ENCODE measurements at regions not wholly inside any gene's neighbourhood (a gene's known extent, or its start where the extent isn't known, plus 50 kb on each side); places are given as distances from the start of the nearest gene placed in this dataset.

GRCh38 chr9:74218385-74219063 is 278.6 kb upstream of the RORB start:
- DNase-seq: no peak

DNA sequence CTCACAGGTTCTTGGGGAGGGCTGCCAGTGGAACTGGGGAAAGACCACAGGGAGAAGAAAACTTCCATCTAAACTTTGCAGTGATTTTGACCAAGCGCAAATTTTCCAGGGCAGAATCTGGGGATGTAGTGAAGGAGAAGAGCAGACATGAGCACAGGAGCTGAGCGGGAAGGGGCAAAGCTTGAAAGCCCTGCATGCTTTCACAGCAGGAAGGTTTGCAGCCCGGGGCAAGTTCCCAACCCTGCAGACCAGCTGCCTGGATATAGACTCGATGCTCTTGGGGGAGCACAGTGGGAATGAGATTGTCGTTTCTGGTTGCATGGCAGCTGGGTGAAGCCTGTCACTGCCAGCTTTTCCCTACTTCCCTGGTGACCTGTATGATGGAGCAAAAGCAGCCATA is 276.8 kb upstream of the RORB start:
- no peak for DNase-seq

- DNase-seq: no peak
Measured at GRCh38 chr9:74236857-74237256, 260.3 kb upstream of the RORB start.

GRCh38 chr9:74245866-74246497 is 251.2 kb upstream of the RORB start:
- DNase-seq: no peak

- no peak for DNase-seq
Measured at GRCh38 chr9:74255489-74255984, 241.6 kb upstream of the RORB start.

DNA sequence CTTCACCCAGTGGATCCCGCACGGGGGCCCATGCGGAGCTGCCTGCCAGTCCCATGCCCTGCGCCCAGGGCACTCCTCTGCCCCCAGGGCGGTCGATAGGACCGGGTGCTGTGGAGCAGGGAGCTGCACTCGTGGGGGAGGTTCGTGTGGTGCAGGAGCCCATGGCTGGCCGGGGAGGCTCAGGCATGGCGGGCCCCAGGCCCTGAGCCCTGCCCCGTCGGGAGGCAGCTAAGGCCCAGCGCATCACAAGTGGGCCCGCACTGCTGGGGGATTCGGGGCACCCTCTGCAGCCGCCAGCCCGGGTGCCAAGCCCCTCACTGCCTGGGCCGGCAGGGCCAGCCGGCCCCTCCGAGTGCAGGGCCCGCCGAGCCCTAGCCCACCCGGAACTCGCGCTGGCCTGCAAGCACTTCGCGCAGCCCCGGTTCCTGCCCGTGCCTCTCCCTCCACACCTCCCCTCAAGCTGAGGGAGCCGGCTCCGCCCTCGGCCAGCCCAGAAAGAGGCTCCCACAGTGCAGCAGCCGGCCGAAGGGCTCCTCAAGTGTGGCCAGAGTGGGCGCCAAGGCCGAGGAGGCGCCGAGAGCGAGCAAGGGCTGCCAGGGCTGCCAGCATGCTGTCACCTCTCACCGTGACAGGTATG is 221.1 kb upstream of the RORB start:
- no peak for DNase-seq

DNA sequence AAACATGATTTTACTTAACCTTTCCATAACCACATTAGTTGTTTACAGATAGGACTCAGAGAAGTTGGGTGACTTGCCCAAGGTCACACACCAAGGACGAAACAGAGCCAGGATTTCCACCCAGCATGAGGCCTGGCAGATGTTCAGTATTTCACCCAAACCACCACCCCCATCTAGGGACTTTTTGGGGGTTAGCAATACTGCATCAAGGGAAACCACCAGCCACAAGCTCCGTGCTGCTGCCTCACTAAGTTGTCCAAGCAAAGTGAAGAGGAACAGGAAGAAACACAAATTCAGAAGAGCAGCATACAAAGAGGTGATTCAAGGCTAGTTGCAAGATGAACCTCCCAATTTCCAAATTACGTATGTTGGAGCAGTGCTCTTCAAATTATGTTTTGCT is 219.6 kb upstream of the RORB start:
- no peak for DNase-seq

- no peak for DNase-seq
Measured at GRCh38 chr9:74281674-74282073, 215.5 kb upstream of the RORB start.

DNA sequence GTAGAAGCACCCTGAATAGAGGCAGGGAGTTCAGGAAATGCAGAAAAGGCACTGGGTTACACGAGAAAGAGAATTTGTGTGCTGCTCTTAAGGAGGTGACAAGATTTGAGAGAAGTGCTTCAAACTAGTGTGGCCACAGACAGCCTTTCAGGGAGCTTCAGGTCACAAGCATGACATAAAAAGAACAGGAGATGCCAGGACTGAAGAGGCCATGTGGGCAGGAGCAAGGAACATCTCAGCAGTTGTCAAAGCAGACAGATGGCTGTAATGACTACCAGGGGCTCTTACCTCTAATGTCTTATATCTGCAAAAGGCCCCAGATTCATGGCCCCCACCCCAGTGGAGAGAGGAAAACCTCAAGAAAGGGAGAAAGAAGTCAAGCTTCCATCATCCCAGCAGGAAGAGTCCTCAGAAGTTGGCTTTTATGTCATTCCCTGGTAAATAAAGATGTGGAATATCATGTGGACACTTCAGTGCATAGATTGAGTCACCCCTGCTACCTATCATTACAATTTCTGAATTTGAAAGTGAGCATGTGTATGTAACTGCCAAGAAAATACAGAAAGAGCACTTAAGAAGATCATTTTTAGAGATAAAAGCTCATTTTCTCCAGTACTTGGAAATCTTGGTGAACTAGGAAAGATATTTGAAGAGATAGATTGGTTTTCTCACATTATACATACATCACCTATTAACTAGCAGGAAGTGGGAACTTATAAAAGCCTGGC is 214.4 kb upstream of the RORB start:
- no peak for DNase-seq

- DNase-seq: no peak
Measured at GRCh38 chr9:74284581-74285450, 212.3 kb upstream of the RORB start.

DNA sequence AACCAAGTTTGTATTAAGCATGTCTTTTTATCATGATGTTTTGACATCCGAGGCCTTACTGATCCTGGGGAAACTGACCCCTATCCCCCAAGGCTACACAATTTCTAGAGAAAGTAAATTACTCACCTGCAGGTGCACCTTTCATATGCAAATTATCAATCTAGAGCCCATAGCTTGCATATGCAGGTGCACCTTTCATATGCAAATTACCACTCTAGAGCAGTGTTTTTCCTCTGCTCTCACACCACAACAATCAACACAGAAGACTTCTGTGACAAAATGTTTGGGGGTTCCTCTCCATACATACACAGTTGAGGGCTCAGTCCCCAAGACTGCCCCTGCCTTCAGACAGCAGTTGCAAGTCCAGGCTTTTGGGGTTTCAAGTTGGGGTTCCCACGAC is 203.7 kb upstream of the RORB start:
- DNase-seq: no peak

DNA sequence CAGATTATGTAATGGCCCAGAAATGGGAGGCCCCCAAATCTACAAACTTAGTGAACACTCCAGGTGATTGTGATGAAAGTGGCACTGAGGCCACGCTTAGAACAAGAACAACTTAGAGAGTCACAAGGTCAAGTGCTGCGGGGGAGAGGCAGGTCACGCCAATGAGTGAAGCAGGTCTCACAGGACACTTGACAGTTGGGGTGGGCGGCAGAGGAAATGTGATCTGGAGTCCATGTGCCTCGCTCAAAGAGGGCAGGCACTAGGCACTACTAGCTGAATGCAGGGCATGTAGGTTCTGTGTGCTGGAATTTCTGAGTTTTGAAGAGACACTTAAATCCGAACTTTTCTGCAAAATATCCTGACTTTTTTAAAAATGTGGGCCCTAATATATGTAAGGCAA is 193.2 kb upstream of the RORB start:
- DNase-seq: no peak

- DNase-seq: no peak
Measured at GRCh38 chr9:74304598-74304997, 192.5 kb upstream of the RORB start.

DNA sequence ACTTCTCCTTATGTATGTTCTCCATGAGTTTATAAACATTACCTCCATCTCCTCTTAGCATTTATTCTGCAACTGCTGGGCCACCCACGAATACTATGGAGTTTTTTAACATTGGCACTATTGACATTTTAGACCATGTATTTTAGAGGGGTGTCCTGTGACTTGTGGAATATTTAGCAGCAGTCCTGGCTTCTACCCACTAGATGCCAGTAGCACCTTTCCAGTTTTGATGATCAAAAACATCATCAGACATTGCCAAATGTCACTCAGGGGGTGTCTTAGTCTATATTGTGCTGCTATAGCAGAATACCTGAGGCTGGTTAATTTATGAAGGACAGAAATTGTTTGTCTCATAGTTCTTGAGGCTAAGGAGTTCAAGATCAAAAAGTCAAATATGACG is 187.5 kb upstream of the RORB start:
- DNase-seq: no peak

- DNase-seq: no peak
Measured at GRCh38 chr9:74317235-74317634, 179.9 kb upstream of the RORB start.

DNA sequence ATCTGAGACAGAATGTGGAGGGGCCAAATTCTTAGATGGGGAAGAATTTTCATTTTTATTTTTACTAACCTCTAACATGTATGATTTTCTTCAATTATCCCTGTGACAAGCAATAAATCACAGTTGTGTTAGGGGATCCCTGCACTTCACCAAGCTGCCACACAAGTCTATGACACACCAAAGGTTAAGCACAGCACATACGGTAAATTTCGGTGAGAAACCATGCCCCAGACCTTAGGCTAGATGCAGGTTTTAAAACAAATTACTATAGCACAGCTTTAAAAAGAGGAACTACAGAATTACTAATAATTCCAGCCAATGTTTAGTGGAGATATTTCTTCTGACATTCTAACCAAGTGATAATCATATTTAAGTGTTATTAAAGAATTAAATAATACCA is 175.7 kb upstream of the RORB start:
- no peak for DNase-seq

GRCh38 chr9:74322661-74323314 is 174.3 kb upstream of the RORB start:
- DNase-seq: no peak

DNA sequence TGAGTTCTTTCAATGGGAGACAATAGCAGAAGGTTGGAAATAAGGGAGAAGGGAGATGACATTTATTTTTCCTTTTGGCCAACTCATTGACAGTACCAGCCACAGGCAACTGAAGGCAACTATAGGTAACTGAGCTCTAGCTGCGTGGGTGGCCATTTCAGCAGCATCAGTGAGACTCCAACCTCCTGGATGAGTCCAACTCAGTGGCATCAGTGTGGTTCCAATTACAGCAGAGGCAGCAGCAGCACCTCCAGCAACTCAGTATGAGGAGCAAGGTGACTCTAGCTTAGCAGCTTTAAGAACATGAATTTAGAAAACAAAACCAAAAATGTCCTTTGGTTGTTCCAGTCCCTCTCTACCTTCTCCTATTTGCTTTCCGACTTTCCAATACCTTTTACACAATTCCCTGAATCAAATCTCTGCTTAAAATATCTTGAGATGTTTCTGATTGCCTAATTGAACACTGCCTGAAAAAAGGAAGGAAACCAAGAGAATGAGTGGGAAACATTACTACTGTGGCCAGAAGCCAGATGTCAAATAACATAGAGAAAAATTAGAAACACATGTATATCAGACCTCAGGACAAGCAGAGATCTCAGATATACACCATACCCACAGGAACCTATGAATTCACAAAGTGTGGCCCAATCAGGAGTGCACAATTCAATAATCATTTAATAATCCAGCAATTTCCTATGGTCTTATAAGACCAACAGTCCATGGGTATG is 166.5 kb upstream of the RORB start:
- DNase-seq: no peak

DNA sequence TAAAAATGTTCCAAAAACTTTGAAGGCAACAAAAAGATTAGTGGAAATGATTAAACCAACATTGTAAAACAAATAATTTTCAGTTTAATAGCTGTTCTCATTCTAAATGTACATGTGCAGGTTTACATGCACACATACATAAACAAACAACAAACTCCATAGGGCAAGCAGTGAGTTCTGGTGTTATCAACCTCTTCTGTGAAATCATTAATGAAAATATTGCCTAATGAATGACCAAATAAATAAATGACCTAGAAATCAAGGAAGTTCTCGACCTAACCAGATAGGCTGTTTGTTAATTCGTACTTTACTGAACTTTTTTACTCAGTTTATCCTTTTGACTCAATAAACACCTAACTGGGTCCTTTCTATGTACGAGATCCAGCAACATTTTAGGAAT is 165.5 kb upstream of the RORB start:
- DNase-seq: no peak

DNA sequence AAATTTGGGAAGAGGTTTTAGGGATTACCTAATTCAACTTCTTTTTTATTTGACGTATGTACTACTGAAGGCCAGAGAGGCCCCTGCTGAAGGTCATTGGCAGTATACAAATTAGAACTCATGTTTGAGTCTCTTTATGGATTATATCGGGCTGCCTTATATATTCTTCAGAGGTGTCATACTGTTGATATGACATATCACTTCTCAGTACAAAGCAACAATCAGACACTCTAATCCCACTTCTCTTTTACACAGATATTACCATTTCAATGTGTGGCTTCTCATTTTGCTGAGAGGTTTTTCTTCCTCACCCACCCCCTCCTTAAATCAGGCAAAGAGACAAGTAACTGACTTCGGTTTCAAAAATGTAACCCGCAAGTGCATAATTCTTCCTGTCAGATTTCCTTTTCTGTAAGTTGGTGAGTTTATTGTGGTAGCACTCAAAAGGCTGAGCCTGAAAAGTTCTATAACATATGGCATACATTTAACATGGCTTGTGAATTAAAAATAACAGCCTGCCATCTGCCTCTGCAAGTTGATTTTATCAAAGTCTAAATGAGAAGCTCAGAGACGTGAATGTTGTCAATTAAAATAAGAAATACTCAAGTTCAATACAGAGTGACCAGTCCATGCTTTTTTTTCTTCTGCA is 163.6 kb upstream of the RORB start:
- DNase-seq: no peak
